ENCODE measurements at regions not wholly inside any gene's neighbourhood (a gene's known extent, or its start where the extent isn't known, plus 50 kb on each side); places are given as distances from the start of the nearest gene placed in this dataset.

- no peak for TF ChIP-seq MAX (IDR thresholded peaks at IDR 0.05; ENCODE audit: low read depth)
- TF ChIP-seq TCF12 (IDR thresholded peaks at IDR 0.05): no peak
- TF ChIP-seq REST (IDR thresholded peaks at IDR 0.05; ENCODE audit: low read depth, low read length): no peak
- no peak for TF ChIP-seq POLR2AphosphoS5 (IDR thresholded peaks at IDR 0.05; ENCODE audit: low read depth, low read length)
- no peak for TF ChIP-seq RXRA (IDR thresholded peaks at IDR 0.05; ENCODE audit: borderline replicate concordance, low read depth)
- TF ChIP-seq RAD21 (IDR thresholded peaks at IDR 0.05; ENCODE audit: low read length): no peak
- no peak for TF ChIP-seq RCOR1 (IDR thresholded peaks at IDR 0.05; ENCODE audit: low read length)
- no peak for TF ChIP-seq TAF1 (IDR thresholded peaks at IDR 0.05; ENCODE audit: borderline replicate concordance, low read depth, low read length)
- TF ChIP-seq CTCF (IDR thresholded peaks at IDR 0.05): no peak
- no peak for TF ChIP-seq JUND (IDR thresholded peaks at IDR 0.05)
- TF ChIP-seq FOXM1 (IDR thresholded peaks at IDR 0.05; ENCODE audit: low read depth): no peak
- TF ChIP-seq SMC3 (IDR thresholded peaks at IDR 0.05; ENCODE audit: low read depth, low read length): no peak
- no peak for TF ChIP-seq MEF2A (IDR thresholded peaks at IDR 0.05; ENCODE audit: borderline replicate concordance, low read depth)
- no peak for TF ChIP-seq EP300 (IDR thresholded peaks at IDR 0.05; ENCODE audit: borderline replicate concordance in 1 of 2, low read depth in 1 of 2, low read length in 1 of 2)
These were observed 86.3 kb upstream of the MCTP2 start for GRCh38 chr15:94145046-94145445.

Measured in SK-N-SH (cell line).